NCI-H1417 (cell line): ENCODE measurements at regions not wholly inside any gene's neighbourhood (a gene's known extent, or its start where the extent isn't known, plus 50 kb on each side); places are given as distances from the start of the nearest gene placed in this dataset.
"Not testable (repeated sequence)": the region's sequence is repeated elsewhere in the genome, so short reads cannot be mapped to it uniquely, and the experiment has no call there.

Experiments used
- DNase-seq, 3 experiments: peaks; one replicate each; lab custom pipeline; 2025; lab: John Stamatoyannopoulos, UW

DNA sequence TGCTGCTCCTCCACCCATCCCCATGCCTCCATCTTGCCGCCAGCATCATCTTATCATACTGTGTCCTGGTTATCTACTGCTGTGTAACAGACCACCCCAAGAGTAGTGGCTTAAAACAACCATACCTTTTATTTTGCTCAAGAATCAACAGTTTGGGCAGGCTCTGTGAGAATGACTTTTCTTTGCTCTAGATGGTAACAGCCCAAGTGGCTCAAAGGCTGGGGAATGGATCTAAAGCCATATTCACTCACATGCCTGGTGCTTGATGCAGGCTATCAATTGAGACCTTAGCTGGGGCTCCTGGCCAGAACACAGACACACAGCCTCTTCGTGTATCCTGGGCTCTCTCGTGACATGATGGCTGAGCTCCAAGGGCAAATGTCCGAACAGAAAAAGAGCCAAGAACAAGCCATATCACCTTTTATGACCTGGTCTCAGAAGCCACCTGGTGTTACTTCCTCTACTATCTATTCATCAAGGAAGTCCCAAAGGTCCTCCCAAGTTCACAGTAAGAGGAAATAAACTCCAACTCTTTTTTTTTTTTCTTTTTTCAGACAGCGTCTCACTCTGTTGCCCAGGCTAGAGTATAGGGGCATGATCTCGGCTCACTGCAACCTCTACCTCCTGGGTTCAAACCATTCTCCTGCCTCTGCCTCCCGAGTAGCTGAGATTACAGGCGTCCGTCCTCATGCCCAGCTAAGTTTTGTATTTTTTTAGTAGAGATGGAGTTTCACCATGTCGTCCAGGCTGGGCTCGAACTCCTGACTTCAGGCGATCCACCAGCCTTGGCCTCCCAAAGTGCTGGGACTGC is 159.3 kb upstream of the JARID2 start:
- DNase-seq: no peak

DNA sequence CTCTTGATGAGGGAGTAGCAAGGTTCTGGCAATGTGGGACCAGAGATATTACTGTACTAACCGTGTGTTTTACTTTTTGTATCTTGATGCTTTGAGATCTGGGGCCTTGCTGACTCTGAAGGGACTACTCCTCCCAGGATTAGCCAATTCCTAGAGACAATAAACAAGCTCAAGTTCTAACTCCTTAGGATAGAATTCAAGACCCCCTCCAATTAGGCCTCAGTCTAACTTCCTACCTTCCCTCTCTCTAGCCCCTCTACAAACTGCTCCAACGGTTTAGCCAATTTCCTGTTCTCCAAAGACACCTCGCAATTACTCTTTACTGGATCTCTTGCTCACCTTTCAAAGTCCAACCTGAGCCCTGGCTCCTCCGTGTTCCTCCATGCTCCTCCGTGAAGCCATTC is 158.7 kb upstream of the JARID2 start:
- DNase-seq: no peak

GRCh38 chr6:15088904-15089568 is 156.8 kb upstream of the JARID2 start:
- peak in 1 of 3 experiments; percentile 82 for DNase-seq

DNA sequence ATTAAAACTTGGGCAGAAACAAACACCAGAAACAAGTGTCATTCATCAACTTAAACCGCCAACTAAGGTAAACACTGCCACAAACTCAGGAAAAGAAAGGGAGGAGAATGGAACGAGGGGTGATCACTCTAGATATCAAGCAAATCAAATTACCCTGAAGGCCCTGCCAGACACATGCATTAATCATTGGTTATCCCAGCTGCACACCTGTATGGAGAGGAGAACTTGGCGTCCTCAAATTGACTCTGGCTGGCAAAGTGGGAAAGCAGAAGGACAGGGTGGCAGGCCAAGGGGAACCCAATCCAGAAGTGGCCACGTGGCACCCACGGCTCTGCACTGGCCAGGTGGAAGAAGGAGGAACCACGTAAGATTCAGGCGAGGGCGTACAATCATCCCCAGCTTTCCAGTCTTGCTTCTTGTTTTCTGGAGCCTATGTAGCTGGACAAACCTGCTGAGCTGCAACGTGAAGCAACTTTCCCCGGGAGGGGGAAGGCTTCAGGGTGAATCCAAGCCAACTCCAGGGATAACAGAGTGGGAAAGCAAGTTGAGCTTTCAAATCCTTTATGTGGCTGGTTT is 156.2 kb upstream of the JARID2 start:
- peak; percentile 23 to 73 (median 64) for DNase-seq

DNA sequence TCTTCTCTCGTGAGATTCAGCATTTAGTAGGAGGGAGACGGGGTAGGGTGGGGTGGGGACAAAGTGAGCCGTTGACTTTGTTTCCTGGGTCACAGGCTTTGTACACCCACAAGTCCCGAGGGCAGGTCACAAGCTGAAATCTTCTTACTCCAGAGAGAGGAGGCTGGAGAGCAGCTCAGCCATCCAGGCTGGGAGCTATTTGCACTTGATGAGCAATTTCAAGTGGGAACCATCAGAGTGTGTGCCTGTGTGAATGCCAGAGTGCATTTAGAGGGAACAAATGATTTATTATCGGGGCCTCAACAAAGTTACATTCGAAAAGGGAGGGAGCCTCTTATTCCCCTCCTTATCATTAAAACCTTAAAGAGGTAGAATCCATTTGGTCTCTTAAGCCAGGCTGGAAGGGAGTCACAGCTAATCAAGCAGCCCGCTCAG is 155.7 kb upstream of the JARID2 start:
- DNase-seq: peak in 2 of 3 experiments; percentile 50 to 81

DNA sequence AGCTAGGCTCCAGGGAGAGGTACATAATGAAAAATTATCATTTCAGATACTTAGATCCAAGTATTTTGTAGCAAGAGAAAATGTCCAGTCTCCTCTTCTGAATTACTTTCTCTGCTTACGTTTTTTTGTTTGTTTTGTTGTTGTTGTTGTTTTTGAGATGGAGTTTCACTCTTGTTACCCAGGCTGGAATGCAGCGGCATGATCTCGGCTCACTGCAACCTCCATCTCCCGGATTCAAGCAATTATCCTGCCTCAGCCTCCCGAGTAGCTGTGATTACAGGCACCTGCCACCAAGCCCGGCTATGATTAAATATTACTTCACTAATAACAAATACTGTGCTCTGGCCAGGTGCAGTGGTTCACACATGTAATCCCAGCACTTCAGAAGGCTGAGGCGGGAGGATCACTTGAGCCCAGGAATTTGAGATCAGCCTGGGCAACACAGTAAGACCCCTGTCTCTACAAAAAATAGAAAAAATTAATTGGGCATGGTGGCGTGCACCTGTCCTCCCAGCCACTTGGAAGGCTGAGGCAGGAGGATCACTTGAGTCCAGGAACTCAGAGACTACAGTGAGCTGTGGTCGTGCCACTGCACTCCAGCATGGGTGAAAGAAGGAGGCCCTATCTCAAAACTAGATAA is 155.0 kb upstream of the JARID2 start:
- DNase-seq: peak in 1 of 3 experiments; percentile 13

DNA sequence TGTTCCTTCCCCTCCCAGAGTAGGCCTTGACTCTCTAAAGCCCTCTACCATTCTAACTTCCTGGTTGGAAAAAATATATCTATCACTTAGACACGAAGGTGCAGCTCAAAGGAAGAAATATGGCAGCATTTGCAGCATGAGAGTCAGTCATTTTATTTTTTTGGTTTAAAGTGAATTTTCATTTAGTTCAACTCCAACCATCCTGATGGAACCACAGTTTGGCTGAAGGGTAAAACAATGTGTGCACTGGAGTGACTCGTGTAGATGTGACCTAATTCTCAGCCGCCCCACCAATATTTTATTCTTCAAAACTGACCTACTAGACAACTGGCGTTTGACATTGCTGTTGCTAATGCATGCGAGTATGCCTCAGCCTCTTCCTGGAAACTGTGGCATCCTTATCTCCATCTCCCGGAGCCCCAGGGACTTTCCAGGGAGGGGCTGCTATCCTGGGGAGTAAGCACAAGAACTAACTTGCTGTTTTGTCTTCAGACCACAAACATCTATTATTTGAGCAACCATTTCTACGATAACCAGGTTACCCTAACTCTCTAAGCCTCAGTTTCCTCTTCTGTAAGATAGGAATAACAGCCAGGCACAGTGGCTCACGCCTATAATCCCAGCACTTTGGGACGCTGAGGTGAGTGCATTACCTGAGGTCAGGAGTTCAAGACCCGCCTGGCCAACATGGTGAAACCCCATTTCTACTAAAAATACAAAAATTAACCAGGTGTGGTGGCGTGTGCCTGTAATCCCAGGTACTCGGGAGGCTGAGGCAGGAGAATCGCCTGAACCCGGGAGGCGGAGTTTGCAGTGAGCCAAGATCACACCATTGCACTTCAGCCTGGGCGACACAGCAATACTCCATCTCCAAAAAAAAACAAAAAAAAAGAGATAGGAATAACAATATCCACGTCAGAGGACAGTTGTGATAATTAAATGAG is 148.7 kb upstream of the JARID2 start:
- DNase-seq: no peak

GRCh38 chr6:15101130-15101529 is 144.7 kb upstream of the JARID2 start:
- no peak for DNase-seq

- no peak for DNase-seq
Observed at GRCh38 chr6:15102241-15102640, 143.6 kb upstream of the JARID2 start.

- no peak for DNase-seq
Observed at GRCh38 chr6:15106958-15107643, 138.8 kb upstream of the JARID2 start.

GRCh38 chr6:15107644-15108382 is 138.1 kb upstream of the JARID2 start:
- no peak for DNase-seq

DNA sequence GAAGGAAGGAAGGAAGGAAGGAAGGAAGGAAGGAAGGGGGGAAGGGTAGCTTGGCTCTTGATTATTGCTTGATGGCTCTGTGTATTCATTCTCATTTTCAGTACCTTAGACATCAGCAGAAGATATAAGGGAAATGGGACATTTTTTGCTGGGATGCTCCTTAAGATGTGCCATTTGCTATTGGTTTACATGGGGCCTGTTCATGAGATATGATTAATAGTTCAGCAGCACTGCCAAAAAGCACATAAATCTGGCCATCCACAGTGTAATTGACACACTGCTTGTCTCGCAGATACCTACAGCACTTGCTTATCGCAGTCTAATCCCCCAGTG is 137.5 kb upstream of the JARID2 start:
- DNase-seq: no peak

DNA sequence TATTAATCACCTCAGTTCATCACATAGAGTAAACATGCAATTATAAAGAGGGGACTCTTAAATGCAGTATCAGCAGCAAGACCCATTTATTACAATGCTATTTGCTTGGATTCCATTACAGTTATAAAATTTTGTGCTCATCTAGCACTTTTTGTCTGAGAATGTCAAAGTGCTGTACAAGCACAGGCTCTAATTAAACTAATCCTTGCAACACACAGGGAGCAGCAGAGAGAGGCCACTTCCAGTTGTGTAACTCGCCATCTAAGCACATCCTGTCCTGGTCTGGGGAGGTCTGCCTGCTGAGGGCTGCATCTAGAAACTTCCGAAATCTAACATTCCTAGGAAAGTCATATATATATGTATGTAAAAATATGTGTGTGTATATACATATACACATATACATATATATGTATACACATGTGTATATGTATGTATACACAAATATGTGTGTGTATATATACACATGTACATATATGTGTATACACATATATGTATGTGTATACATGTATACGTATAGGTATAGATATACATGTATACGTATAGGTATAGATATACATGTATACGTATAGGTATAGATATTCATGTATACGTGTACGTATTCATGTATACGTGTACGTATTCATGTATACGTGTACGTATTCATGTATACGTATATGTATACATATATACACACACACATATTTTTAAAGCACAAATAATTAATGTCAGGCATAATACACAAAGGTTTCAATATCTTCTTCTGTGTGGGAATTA is 136.4 kb upstream of the JARID2 start:
- DNase-seq: no peak

GRCh38 chr6:15110726-15111354 is 135.0 kb upstream of the JARID2 start:
- no peak for DNase-seq

GRCh38 chr6:15111576-15111975 is 134.3 kb upstream of the JARID2 start:
- DNase-seq: not testable (repeated sequence)

- DNase-seq: no peak
Observed at GRCh38 chr6:15113587-15113986, 132.3 kb upstream of the JARID2 start.

DNA sequence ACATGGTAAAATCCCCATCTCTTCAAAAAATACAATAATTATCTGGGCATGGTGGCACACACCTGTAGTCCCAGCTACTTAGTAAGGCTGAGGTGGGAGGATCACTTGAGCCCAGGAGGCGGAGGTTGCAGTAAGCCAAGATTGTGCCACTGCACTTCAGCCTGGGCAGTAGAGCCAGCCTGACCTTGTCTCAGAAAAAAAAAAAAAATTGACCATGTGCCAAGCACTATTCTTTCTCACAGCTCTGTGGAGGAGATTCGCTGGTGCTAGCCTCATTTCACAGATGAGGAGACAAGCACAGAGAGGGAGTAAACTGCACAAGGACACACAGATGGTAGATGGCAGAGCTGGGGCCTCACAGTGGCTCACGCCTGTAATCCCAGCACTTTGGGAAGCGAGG is 131.8 kb upstream of the JARID2 start:
- no peak for DNase-seq

DNA sequence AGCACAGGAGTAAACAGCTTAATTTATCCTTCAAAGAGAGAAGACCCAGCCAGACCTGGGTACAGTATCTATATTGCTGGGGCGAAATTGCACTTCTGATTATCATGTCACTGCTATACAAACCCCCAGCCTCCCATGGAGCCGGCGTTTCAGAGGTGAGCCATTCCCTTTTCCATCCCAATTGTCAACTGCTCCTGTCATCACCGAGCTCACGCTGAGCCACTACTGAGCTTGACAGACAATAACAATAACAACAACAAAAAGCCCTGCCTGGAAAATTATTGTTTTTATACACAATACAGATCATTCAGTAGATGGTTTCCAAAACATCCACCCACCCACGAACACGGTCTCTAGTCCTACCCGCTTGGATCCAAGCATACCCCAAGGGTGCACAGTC is 129.0 kb upstream of the JARID2 start:
- peak in 1 of 3 experiments; percentile 31 for DNase-seq

DNA sequence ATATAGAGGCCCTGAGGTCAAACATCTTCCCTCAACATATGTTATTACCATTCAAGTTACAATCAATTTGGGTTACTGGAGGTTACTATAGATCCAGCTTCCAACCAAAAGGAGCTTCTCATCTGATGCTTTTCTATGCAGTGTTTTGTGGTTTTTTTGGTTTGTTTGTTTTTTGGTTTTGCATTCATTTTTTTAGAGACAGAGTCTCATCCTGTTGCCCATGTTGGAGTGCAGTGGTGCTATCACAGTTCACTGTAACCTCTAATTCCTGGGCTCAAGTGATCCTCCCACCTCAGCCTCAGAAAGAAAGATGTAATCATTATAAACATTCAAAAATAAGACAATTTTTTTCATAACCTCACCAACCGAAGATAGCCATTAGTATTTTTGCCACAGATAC is 124.4 kb upstream of the JARID2 start:
- DNase-seq: no peak
